ENCODE measurements at regions not wholly inside any gene's neighbourhood (a gene's known extent, or its start where the extent isn't known, plus 50 kb on each side); places are given as distances from the start of the nearest gene placed in this dataset.

- FAIRE-seq (no peak), DNase-seq (ENCODE audit: low read depth) (no peak)
- no peak for TF ChIP-seq CTCF (IDR thresholded peaks at IDR 0.05; ENCODE audit: insufficient read depth, low read length, severe bottlenecking)
- Histone ChIP-seq H3K27me3 (ENCODE audit: control insufficient read depth, insufficient read depth, low read length) (no peaks in the 10 kb centered on the region), H3K4me3 (ENCODE audit: low read depth, low read length) (no peak overlapping the region), H3K36me3 (ENCODE audit: control insufficient read depth, insufficient read depth, low read length) (no peaks in the 10 kb centered on the region)
Observed at GRCh38 chr3:165283328-165283727, 87.1 kb upstream of the SLITRK3 start.

- DNase-seq (ENCODE audit: low read depth) (no peak), FAIRE-seq (no peak)
- no peak for TF ChIP-seq CTCF (IDR thresholded peaks at IDR 0.05; ENCODE audit: insufficient read depth, low read length, severe bottlenecking)
Observed at GRCh38 chr3:165279471-165279870, 83.3 kb upstream of the SLITRK3 start.

GRCh38 chr3:165273411-165273810 lies 77.2 kb upstream of the SLITRK3 start:
- FAIRE-seq: no peak

More at GRCh38 chr3:165279471-165279870, 83.3 kb upstream of the SLITRK3 start:
- Histone ChIP-seq H3K4me3 (ENCODE audit: low read depth, low read length) (no peak overlapping the region), H3K27me3 (ENCODE audit: control insufficient read depth, insufficient read depth, low read length) (no peaks in the 10 kb centered on the region), H3K36me3 (ENCODE audit: control insufficient read depth, insufficient read depth, low read length) (no peaks in the 10 kb centered on the region)

GRCh38 chr3:165259541-165260193 lies 63.5 kb upstream of the SLITRK3 start:
- no peak for TF ChIP-seq CTCF (IDR thresholded peaks at IDR 0.05; ENCODE audit: insufficient read depth, low read length, severe bottlenecking)
- FAIRE-seq: no peak

More at GRCh38 chr3:165273411-165273810, 77.2 kb upstream of the SLITRK3 start:
- no peak for DNase-seq (ENCODE audit: low read depth)
- Histone ChIP-seq H3K4me3 (ENCODE audit: low read depth, low read length) (no peak overlapping the region), H3K36me3 (ENCODE audit: control insufficient read depth, insufficient read depth, low read length) (no peaks in the 10 kb centered on the region), H3K27me3 (ENCODE audit: control insufficient read depth, insufficient read depth, low read length) (no peaks in the 10 kb centered on the region)
- no peak for TF ChIP-seq CTCF (IDR thresholded peaks at IDR 0.05; ENCODE audit: insufficient read depth, low read length, severe bottlenecking)

GRCh38 chr3:165256554-165257065 lies 60.4 kb upstream of the SLITRK3 start:
- Histone ChIP-seq H3K4me3 (ENCODE audit: low read depth, low read length) (no peak overlapping the region), H3K27me3 (ENCODE audit: control insufficient read depth, insufficient read depth, low read length) (no peaks in the 10 kb centered on the region), H3K36me3 (ENCODE audit: control insufficient read depth, insufficient read depth, low read length) (no peaks in the 10 kb centered on the region)
- FAIRE-seq (no peak), DNase-seq (ENCODE audit: low read depth) (no peak)
- TF ChIP-seq CTCF (IDR thresholded peaks at IDR 0.05; ENCODE audit: insufficient read depth, low read length, severe bottlenecking): peak; percentile 6

More at GRCh38 chr3:165259541-165260193, 63.5 kb upstream of the SLITRK3 start:
- Histone ChIP-seq H3K36me3 (ENCODE audit: control insufficient read depth, insufficient read depth, low read length) (no peaks in the 10 kb centered on the region), H3K4me3 (ENCODE audit: low read depth, low read length) (no peak overlapping the region), H3K27me3 (ENCODE audit: control insufficient read depth, insufficient read depth, low read length) (no peaks in the 10 kb centered on the region)
- peak; percentile 72 for DNase-seq (ENCODE audit: low read depth)

- FAIRE-seq: no peak
- Histone ChIP-seq H3K36me3 (ENCODE audit: control insufficient read depth, insufficient read depth, low read length) (no peaks in the 10 kb centered on the region), H3K27me3 (ENCODE audit: control insufficient read depth, insufficient read depth, low read length) (no peaks in the 10 kb centered on the region), H3K4me3 (ENCODE audit: low read depth, low read length) (no peak overlapping the region)
- peak; percentile 66 for DNase-seq (ENCODE audit: low read depth)
- TF ChIP-seq CTCF (IDR thresholded peaks at IDR 0.05; ENCODE audit: insufficient read depth, low read length, severe bottlenecking): peak; percentile 22
Observed at GRCh38 chr3:165254812-165255211, 58.6 kb upstream of the SLITRK3 start.
